GM18519 (cell line): ENCODE measurements at regions not wholly inside any gene's neighbourhood (a gene's known extent, or its start where the extent isn't known, plus 50 kb on each side); places are given as distances from the start of the nearest gene placed in this dataset.

Source experiments
- ATAC-seq: cut with Tn5 transposase; IDR thresholded peaks from one replicate; pipeline ENCODE4 v1.9.1; 2021; ENCODE audit warnings: mild to moderate bottlenecking, moderate library complexity; ENCODE audit not compliant: unreplicated experiment, low FRiP score

DNA sequence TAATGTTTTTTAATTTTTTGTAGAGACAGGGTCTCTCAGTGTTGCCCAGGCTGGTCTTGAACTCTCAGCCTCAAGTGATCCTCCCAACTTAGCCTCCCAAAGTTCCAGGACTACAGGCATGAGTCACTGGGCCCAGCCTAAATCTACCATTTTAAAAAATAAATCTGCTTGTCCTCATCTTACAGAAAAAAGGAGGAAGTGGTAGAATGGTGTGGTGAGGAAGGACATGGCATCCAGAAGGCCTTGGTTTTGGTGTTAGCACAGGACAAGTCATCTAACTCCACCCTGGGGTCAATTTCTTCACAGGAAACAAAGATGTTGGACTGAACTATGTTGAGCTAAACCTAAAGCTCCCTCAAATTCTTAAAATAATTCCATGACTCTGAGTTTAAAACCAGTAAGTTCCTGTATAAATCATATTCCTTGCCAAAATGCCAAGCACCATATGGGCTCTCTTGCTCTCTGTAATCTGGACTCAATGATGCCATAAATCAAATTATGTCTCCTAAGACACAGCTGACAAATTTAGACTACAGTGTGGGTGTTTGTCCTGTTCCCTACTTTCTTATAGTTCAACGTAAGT, 253.9 kb upstream of the NOCT start:
- no peak for ATAC-seq

DNA sequence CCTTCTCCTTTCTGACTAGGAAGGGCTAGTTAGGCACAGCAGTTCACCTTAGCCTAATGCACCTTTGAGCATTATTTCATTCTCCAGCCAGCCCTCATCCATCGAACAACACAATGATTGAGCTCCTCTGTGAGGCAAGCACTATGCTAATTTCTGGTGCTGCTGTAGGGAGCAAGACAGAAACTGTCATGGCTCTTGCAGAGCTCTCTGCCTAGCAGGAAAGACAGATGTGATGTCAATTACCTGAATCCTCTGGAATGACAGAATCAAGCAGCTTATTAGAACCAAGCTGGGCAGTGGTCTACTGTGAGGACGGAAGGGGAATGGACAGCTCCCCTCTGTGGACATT, 256.1 kb upstream of the NOCT start:
- no peak for ATAC-seq

DNA sequence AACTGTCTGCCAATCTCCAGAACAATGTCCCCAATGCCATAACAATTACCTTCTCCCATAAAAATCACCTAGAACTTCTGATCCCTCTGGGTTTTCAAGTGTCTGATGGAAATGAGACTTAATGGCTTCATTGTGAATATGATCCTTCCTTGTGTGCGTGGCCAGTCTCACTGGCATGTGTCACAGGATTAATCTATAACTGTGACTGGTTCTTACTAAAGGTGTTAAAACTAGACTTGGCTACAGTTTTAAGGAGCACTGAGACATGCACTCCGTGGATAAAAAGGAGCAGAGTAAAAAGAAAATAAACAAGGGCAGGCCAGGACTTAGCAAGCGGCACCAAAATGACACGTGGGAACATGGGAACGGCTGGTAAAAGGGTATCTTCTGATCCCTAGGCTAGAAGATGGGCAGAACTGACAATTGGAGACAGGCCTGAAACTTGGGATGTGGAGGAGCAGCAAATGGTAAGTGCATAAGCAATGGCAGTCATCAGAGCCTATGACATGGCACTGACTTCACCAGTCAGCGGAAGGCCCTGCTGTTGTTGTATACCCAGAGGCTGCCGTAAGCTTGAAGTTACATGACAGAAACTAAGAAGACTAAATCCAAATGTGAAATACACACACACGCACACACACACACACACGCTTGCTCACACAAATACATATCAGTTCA, 256.6 kb upstream of the NOCT start:
- ATAC-seq = no peak

DNA sequence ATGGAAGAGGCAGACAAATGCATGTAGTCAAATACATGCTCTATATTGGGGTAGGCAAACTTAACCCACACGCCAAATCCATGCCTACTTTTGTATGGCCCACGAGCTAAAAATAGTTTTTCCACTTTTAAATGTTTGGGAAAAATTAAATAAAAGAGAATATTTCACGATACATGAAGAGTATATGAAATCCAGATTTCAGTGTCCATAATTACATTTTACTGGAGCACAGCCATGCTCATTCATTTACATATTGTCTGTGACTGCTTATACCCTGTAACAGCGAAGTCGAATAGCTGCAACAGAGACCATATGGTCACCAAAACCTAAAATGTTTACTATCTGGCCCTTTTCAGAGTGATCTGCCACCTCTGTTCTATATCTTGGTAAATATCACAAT, 257.4 kb upstream of the NOCT start:
- no peak for ATAC-seq

DNA sequence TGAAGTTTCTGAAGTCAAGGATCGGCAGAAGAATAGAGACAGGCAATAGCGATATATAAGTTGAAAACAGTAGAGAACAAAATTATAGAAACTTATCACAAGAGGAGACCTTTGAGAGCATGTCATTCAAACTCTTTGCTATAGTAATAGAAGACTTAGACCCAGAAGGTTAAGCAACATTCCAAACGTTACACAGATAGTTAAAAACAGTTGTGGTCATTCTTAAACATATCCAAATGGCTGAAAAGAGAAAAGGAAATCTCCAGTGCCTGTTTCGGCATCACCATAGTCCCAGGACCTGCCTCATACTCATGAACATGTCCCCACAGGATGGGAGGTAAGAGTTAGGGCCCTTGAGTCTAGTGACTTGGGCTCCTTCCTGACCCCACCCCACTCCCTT, 258.1 kb upstream of the NOCT start:
- no peak for ATAC-seq

DNA sequence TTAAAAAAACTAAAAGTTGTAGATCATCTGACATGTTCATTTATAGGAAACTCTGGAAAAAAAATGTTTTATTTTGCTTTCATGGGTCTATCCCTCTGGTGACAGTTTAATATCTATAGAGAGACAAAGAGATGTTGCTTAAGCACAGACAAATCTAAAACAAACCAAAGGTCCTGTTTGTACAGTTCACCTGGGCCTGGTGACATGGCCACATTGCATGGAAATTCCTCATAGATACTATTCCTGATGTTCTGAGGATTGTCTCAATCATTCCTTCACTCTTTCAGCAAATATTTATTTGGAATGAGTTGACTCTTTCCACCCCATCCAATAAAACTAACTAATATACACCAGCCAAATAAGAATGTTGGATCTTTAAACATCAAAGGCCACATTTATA, 259.1 kb upstream of the NOCT start:
- ATAC-seq = no peak

DNA sequence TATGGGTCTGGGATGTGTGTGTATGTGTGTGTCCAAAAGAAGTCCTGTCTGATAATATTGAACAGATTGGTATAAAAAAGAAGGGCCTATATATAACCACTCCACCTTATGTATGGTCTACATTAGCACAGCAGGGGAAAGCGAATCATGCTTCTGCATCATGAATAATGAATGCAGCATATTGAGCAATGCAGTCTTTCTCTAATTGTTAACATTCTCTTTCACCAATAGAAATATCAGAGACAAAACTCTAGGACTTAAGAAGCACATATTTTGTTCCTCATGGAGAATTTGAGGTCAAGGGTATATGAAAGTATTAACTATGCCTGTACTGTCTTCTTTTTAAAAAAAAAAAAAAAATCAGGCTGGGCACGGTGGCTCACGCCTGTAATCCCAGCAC, 264.3 kb upstream of the NOCT start:
- no peak for ATAC-seq

DNA sequence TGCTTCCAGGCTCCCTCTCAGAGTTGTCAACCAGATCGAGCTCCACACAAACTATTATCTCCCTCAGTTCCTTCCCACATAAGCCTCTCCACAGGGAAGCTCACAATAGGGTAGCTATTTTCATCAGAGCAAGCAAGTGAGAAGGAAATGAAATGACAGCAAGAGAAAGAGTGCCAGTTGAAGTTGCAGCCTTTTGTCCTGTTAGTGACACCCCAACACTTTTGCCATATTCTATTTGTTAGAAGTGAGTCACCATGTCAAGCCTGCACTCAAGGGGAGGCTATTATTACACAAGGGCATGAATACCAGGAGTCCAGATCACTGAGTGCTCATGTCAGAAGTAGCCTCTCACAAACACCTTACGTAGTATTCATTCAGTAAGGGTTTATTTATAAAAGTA, 266.3 kb upstream of the NOCT start:
- no peak for ATAC-seq

DNA sequence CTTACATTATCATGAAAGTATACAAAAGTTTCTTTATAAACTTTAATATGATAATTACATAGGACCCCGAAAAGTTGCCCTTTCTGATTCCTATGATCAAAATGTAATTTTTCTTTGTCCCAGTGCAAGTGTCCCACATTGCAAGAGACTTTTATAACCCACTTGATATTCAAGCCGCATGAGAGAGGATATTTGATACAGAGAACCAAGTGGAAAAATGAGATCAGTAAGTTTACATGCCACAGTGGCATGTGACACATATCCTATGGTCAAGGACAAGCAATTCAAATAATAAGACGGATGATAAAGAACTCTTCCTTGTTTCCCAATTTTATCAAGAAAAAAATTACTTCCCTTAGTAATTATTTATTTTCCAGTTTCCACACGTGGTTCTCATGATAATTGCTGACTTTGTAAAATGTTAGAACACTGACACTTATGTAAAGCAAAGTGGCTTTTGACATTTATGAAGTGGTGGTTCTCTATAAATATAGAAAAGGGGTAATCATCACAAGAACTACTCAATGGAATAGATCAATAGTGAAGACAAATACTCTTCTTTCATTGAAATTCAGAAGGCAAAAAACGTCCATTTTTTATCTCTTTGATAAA, 273.7 kb upstream of the NOCT start:
- no peak for ATAC-seq

DNA sequence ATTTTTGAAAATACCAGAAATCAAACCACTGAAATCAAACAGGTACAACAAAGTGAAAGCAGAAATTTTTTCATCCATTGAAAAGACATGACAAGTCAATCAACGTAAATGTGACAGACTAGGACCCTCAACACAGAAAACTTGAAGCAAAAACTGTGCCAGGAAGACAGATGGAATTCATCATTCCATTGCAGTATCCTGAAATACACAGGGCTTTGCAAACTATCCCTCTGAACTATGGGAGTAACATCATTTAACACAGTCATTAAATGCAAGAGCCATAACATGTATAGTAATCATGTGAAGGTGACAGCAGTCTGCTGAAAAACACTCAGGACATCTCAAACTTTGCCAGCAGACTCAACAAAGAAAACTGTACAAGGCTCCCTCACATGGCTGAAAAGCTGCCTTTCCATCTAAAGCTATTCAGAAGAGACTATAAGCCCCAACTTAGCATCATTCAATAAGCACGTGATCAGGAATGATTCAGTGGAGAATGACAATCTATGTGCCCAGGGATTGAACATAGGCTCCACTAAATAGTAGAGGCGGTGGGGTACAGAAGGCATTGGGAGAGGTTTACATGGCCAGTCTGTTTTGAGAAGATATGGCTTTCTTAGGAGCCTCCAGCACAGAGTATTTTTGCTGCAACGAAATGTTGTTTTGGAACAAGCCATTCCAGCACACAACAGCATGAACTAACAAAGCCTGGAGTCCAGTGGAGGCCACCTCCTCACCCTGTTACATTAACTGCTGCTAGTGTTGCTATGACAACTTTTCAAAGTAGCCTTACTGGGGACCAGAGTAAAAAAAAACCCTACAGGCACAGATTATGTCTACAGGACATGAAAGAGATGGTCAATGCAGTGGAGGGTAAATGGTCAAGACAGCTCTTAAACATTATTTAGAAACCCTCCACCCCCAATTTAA, 274.5 kb upstream of the NOCT start:
- ATAC-seq = no peak

DNA sequence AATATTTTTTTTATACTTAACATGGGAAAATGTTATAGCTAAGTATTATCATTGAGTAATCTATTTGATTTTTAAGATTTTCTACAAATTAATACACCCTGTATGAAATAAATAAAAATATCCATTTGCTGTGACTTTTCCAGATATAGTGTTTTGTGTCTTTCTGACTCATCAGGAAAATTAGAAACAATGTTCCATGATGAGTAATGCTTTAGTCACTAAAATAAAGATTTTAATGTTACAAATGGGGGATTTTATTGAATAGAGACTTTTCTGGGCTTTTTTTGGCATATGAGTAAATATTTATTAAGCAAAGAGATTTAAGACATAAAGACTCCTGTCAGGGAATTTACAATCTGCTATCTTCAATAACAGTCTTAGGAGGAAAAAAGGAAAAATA, 279.2 kb upstream of the NOCT start:
- ATAC-seq = no peak

DNA sequence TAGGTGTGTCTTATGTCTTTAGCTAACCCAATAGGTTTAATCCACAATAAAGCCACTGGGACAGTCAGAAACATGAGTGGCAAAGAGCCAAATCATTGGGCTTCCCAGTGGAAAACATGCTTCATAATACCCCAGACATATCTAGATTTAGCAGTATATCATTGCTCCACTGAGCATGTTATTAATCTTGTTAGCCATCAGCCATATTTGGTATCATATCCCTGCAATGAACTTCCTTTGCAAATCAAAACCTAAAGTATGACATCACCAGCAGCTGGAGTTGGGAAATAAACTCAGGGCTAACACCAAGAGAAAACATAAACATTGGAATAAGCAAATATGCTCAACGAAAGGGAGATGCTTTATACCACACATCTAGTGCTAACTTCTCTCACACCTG, 280.8 kb upstream of the NOCT start:
- ATAC-seq = no peak

DNA sequence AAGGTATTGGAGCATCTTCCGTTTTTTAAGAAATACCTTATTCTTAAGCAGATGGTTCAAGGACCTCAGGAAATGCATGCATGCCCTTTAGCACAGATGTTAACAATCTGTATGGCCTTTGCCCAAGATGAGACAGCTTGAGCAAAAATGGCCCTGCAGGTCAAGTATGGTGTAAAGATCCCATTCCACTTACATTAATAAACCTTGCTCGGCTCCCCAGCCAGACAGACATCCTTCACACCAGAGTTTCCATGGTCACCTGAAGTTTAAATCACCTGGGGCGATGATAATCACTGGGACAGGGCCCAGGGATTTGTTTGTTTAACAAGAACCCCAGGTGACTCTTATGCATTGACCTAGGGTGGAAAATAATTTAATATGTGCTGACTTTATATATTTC, 287.0 kb upstream of the NOCT start:
- ATAC-seq = no peak

DNA sequence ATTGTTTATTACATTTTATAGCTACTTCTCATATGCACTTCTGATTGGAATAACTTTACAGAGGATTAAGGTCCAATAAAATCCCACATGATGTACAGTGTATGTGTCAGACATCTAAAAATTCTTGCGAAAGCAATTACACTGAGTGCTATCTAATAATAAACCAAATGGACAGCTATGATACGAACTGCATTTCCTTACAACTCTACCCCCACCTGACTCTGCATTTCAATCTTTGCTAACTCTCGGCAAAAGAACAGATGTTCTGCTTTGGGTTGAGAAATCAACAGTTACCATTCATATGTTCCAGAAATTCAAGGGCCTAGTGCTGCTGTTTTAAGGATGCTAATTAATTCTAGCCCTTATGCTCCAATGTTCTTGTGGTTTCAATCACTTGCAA, 287.9 kb upstream of the NOCT start:
- ATAC-seq = no peak

DNA sequence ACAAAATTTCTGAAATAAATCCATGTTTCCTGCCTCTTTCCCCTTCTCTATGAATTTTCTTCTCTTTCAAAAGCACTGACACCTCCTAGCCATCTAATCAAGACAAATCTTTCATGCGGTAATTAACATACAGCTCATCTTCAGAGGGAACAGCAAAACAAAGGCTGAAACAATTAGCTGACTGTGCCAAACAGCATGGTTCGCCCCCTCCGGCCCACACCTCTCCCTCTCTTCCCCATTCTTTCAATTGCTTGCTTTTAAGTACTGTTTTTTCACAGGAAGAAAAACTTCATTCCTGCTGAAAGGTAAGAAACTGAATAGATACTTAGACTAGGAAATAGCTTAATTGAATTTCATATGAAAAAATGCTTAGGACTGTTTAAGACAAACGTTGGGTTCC, 291.1 kb upstream of the NOCT start:
- ATAC-seq = no peak

DNA sequence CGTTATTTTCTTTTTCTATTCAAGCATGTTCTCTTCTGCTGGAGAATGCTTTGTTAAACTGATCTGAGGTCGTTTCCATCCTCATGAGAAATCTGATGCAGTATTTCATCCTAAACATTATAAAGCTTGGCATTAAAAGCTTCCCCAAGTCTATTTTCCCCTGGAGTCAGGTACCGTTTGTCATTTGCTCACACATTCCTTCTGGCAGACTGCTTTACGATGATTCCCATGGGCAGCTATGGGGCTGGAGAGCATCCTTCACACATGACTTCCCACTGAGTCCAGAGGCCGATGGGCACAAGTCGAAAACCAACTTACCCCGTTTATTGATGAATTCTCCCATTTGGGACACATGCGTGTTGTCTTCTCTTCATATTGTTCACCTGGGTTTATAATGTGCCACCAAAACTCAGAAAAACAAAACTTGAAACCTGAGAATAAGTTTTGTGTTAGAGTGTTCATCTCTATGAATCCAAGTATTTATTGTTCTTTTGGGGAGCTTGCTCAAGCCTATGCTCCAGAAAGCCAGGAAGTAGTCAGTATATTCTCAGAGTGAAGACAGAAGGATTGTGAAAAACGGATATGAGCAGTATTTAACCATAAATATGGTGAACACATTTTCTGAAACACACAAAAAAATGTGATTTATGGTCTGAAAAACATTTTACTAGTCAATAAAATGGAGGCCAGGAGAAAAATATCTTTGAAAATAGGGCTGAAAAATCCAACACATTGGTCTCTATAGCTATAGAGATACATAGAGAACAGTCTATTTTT, 298.8 kb upstream of the NOCT start:
- no peak for ATAC-seq

DNA sequence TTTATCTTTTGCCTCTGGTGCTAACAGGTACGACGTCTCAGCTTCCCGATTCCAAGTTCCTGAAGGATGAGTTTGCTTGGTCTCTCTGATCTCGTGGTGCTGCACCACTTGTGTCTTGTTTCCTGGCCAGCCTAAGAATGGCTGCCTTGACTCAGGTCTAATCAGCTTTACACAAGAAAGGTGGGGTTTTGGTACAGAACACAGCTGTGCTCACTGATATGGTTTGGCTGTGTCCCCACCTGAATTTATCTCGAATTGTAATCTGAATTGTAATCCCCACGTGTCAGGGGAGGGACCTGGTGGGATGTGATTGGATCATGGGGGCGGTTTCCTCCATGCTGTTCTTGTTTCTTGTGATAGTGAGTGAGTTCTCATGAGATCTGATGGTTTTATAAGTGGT, 305.3 kb upstream of the NOCT start:
- ATAC-seq = no peak

DNA sequence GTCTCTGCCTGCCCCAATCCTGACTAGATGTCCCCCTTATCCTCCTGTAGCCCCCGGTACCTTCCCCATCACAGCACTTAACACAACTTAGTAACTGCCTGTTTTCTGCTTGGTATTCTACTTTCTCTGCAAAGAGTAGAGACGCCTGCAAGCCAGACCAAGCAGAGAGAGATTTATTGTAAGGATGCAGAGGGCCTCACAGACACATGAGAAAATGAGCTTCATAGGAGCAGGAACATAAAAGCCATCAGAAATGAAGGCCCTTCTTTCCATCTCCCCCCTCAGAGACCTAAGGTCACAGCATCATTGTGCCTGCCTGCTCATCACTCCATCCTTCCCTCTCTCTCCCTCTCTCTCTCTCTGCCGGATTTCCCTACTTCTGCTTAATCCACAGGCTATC, 305.7 kb upstream of the NOCT start:
- ATAC-seq = no peak

DNA sequence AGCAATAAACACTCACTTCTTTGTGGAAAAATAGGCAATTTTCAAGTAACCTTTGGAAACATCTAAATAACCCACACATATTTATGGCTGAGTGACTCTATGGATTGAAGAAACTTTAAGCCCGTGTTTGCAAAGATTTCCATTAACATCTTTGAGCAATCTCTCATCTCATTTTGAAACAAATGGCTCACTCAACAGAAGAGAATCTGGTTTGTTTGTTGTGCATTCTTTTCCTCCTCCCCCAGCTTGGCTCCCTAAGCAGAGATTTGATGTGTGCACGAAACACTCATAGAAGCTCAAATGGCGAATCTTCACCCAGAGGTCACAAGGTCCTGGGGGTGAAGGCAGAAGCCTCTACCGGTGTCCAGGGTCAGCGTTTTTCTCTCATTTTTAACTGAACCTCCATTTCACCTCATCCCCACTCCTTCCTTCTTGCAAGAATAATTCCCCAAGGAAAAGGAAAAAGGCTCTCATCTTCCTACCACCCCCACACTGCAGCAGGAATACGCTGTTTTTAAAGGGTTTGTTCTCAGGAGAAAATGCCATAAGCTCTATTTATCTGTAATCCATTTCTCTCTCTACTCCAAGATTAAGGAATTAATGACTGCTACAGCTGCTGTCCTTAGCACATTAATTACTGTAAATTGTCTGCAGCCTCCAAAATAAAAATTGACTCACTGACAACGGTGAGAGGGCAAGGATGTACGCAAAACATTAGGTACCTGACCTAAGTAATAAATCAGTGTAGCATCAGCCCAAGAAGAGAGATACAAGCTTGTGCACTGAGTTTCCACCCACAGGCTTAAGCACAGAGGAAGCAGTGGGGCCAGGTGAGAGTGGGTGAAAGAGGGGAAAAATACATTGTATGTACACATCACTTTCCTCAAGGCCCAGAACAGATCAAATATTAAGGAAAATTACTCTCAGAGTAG, 307.6 kb upstream of the NOCT start:
- ATAC-seq = no peak

DNA sequence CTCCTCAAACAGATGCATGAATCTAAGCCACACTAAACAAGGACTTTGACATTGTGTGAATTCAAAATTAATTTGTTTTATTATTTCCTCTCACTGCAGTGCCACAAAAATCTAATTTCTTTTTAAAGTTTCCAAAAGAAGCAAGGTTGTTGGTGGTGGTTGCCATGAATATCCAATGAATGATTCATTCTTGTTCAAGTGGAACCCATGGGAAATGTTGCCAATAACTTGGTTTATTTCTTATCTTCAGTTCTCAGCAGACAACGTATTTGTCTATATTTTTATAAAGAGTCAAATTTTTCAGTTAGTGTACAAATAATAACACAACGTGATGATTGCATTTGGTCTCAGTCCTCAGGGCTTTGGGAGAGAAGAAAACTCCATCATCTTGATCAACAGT, 309.4 kb upstream of the NOCT start:
- no peak for ATAC-seq
